ENCODE measurements at regions not wholly inside any gene's neighbourhood (a gene's known extent, or its start where the extent isn't known, plus 50 kb on each side); places are given as distances from the start of the nearest gene placed in this dataset.

GRCh38 chr9:16281707-16282106, 588.8 kb downstream of the BNC2 start:
- H3K9me3 ChIP-seq (ENCODE audit: control insufficient read depth in 4 of 4, low read length in 3 of 4): no peaks in the 10 kb centered on the region
- no peak overlapping the region for H3K4me3 ChIP-seq (ENCODE audit: low read depth in 1 of 3, low read length in 3 of 3)
- no peaks in the 10 kb centered on the region for H3K27me3 ChIP-seq (ENCODE audit: control insufficient read depth in 4 of 4, insufficient read depth in 4 of 4, low read length in 3 of 4)
- no peaks in the 10 kb centered on the region for H3K36me3 ChIP-seq (ENCODE audit: control insufficient read depth in 4 of 4, insufficient read depth in 3 of 4, low read depth in 1 of 4, low read length in 3 of 4)
- no peak for DNase-seq (ENCODE audit: low spot score)
- H3K9ac ChIP-seq (ENCODE audit: low read depth in 1 of 2, low read length in 2 of 2): no peak overlapping the region
- peaks cover 0 to 12% (median 3%) of the 10 kb centered on the region in 4 donors for H3K4me1 ChIP-seq (ENCODE audit: control insufficient read depth in 4 of 4, insufficient read depth in 4 of 4, low read length in 3 of 4)
- WGBS: 86% methylated on average over 5 of the region's 5 CpGs
- TF ChIP-seq NR2F2 (IDR thresholded peaks at IDR 0.05) (no peak), HNF4A (conservative IDR thresholded peaks at IDR 0.05) (no peak), EGR1 (IDR thresholded peaks at IDR 0.05; ENCODE audit: low read depth in 2 of 2) (no peak), FOXA2 (IDR thresholded peaks at IDR 0.05) (no peak), HNF4G (IDR thresholded peaks at IDR 0.05) (no peak), FOXA1 (IDR thresholded peaks at IDR 0.05) (no peak), TAF1 (conservative IDR thresholded peaks at IDR 0.05) (no peak)
- TF ChIP-seq, protein P1, sequence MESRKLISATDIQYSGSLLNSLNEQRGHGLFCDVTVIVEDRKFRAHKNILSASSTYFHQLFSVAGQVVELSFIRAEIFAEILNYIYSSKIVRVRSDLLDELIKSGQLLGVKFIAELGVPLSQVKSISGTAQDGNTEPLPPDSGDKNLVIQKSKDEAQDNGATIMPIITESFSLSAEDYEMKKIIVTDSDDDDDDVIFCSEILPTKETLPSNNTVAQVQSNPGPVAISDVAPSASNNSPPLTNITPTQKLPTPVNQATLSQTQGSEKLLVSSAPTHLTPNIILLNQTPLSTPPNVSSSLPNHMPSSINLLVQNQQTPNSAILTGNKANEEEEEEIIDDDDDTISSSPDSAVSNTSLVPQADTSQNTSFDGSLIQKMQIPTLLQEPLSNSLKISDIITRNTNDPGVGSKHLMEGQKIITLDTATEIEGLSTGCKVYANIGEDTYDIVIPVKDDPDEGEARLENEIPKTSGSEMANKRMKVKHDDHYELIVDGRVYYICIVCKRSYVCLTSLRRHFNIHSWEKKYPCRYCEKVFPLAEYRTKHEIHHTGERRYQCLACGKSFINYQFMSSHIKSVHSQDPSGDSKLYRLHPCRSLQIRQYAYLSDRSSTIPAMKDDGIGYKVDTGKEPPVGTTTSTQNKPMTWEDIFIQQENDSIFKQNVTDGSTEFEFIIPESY (IDR thresholded peaks at IDR 0.05): no peak
- no peak overlapping the region for H3K27ac ChIP-seq (ENCODE audit: low read depth in 1 of 2, low read length in 2 of 2)

GRCh38 chr9:16282216-16282615, 588.3 kb downstream of the BNC2 start:
- Histone ChIP-seq H3K9me3 (ENCODE audit: control insufficient read depth in 4 of 4, low read length in 3 of 4) (no peaks in the 10 kb centered on the region), H3K9ac (ENCODE audit: low read depth in 1 of 2, low read length in 2 of 2) (no peak overlapping the region), H3K4me1 (ENCODE audit: control insufficient read depth in 4 of 4, insufficient read depth in 4 of 4, low read length in 3 of 4) (peaks cover 0 to 8% (median 0%) of the 10 kb centered on the region in 4 donors), H3K27ac (ENCODE audit: low read depth in 1 of 2, low read length in 2 of 2) (no peak overlapping the region), H3K36me3 (ENCODE audit: control insufficient read depth in 4 of 4, insufficient read depth in 3 of 4, low read depth in 1 of 4, low read length in 3 of 4) (no peaks in the 10 kb centered on the region), H3K4me3 (ENCODE audit: low read depth in 1 of 3, low read length in 3 of 3) (no peak overlapping the region), H3K27me3 (ENCODE audit: control insufficient read depth in 4 of 4, insufficient read depth in 4 of 4, low read length in 3 of 4) (no peaks in the 10 kb centered on the region)
- DNase-seq (ENCODE audit: low spot score): no peak
- WGBS: 78% methylated on average over 2 of the region's 2 CpGs
- TF ChIP-seq HNF4A (conservative IDR thresholded peaks at IDR 0.05) (peak; percentile 11 to 17), SP1 (IDR thresholded peaks at IDR 0.05) (peak; percentile 29), HNF4G (IDR thresholded peaks at IDR 0.05) (no peak), RAD21 (IDR thresholded peaks at IDR 0.05) (peak in 1 of 2 donors; percentile 17), NR2F2 (IDR thresholded peaks at IDR 0.05) (peak; percentile 44), GABPA (IDR thresholded peaks at IDR 0.05 in 1 of 2, conservative IDR thresholded peaks at IDR 0.05 in 1 of 2) (no peak), RXRA (IDR thresholded peaks at IDR 0.05) (peak; percentile 32 to 42)

DNA sequence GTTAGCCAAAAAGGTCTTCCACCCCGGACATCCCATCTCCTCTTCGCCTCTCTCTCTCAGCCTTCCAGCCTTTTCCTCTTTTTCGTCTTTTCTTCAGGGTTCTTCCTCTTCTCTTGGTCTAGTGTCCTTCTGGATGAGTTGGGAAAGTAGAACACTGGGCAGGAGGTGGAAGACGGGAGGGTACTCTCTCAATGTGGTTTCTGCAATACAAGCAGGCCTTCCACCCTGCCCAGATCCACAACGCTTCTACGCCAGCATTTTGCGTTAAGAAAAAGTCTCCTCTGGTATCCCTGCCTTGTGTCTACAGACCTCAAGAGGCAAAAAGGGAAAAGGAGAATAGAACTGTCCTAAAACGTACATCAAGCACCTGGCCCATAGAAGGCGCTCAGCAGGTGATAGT, 587.8 kb downstream of the BNC2 start:
- 84% methylated on average over 9 of the region's 9 CpGs for WGBS
- Histone ChIP-seq H3K9me3 (ENCODE audit: control insufficient read depth in 4 of 4, low read length in 3 of 4) (no peaks in the 10 kb centered on the region), H3K27me3 (ENCODE audit: control insufficient read depth in 4 of 4, insufficient read depth in 4 of 4, low read length in 3 of 4) (no peaks in the 10 kb centered on the region), H3K27ac (ENCODE audit: low read depth in 1 of 2, low read length in 2 of 2) (no peak overlapping the region), H3K4me3 (ENCODE audit: low read depth in 1 of 3, low read length in 3 of 3) (no peak overlapping the region), H3K9ac (ENCODE audit: low read depth in 1 of 2, low read length in 2 of 2) (no peak overlapping the region), H3K4me1 (ENCODE audit: control insufficient read depth in 4 of 4, insufficient read depth in 4 of 4, low read length in 3 of 4) (peaks cover 0 to 8% (median 0%) of the 10 kb centered on the region in 4 donors), H3K36me3 (ENCODE audit: control insufficient read depth in 4 of 4, insufficient read depth in 3 of 4, low read depth in 1 of 4, low read length in 3 of 4) (no peaks in the 10 kb centered on the region)
- DNase-seq (ENCODE audit: low spot score): no peak
- TF ChIP-seq JUND (IDR thresholded peaks at IDR 0.05) (no peak), RXRA (IDR thresholded peaks at IDR 0.05) (no peak), HNF4G (IDR thresholded peaks at IDR 0.05) (no peak), FOXA1 (IDR thresholded peaks at IDR 0.05) (no peak), MAX (IDR thresholded peaks at IDR 0.05) (no peak), SP1 (IDR thresholded peaks at IDR 0.05) (no peak), NR2F2 (IDR thresholded peaks at IDR 0.05) (no peak), HNF4A (conservative IDR thresholded peaks at IDR 0.05) (no peak), RAD21 (IDR thresholded peaks at IDR 0.05) (no peak), EGR1 (IDR thresholded peaks at IDR 0.05; ENCODE audit: low read depth in 2 of 2) (no peak), GABPA (IDR thresholded peaks at IDR 0.05 in 1 of 2, conservative IDR thresholded peaks at IDR 0.05 in 1 of 2) (no peak), TAF1 (conservative IDR thresholded peaks at IDR 0.05) (no peak), YY1 (IDR thresholded peaks at IDR 0.05) (no peak)
- TF ChIP-seq, protein P2, sequence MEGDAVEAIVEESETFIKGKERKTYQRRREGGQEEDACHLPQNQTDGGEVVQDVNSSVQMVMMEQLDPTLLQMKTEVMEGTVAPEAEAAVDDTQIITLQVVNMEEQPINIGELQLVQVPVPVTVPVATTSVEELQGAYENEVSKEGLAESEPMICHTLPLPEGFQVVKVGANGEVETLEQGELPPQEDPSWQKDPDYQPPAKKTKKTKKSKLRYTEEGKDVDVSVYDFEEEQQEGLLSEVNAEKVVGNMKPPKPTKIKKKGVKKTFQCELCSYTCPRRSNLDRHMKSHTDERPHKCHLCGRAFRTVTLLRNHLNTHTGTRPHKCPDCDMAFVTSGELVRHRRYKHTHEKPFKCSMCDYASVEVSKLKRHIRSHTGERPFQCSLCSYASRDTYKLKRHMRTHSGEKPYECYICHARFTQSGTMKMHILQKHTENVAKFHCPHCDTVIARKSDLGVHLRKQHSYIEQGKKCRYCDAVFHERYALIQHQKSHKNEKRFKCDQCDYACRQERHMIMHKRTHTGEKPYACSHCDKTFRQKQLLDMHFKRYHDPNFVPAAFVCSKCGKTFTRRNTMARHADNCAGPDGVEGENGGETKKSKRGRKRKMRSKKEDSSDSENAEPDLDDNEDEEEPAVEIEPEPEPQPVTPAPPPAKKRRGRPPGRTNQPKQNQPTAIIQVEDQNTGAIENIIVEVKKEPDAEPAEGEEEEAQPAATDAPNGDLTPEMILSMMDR (IDR thresholded peaks at IDR 0.05; ENCODE audit: low read depth, low read length, missing input control): no peak
- TF ChIP-seq, protein P3, sequence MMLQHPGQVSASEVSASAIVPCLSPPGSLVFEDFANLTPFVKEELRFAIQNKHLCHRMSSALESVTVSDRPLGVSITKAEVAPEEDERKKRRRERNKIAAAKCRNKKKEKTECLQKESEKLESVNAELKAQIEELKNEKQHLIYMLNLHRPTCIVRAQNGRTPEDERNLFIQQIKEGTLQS (IDR thresholded peaks at IDR 0.05): no peak
- TF ChIP-seq, protein P1 (IDR thresholded peaks at IDR 0.05): no peak
- TF ChIP-seq, protein P4, sequence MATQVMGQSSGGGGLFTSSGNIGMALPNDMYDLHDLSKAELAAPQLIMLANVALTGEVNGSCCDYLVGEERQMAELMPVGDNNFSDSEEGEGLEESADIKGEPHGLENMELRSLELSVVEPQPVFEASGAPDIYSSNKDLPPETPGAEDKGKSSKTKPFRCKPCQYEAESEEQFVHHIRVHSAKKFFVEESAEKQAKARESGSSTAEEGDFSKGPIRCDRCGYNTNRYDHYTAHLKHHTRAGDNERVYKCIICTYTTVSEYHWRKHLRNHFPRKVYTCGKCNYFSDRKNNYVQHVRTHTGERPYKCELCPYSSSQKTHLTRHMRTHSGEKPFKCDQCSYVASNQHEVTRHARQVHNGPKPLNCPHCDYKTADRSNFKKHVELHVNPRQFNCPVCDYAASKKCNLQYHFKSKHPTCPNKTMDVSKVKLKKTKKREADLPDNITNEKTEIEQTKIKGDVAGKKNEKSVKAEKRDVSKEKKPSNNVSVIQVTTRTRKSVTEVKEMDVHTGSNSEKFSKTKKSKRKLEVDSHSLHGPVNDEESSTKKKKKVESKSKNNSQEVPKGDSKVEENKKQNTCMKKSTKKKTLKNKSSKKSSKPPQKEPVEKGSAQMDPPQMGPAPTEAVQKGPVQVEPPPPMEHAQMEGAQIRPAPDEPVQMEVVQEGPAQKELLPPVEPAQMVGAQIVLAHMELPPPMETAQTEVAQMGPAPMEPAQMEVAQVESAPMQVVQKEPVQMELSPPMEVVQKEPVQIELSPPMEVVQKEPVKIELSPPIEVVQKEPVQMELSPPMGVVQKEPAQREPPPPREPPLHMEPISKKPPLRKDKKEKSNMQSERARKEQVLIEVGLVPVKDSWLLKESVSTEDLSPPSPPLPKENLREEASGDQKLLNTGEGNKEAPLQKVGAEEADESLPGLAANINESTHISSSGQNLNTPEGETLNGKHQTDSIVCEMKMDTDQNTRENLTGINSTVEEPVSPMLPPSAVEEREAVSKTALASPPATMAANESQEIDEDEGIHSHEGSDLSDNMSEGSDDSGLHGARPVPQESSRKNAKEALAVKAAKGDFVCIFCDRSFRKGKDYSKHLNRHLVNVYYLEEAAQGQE (IDR thresholded peaks at IDR 0.05): no peak

Data from liver (tissue), 8 donors.